K562 (cell line): ENCODE measurements at regions not wholly inside any gene's neighbourhood (a gene's known extent, or its start where the extent isn't known, plus 50 kb on each side); places are given as distances from the start of the nearest gene placed in this dataset.

ENCODE experiments used
- ATAC-seq: fragments of 200-7000 bp; cut with Tn5 transposase; 3 replicates; pipeline ENCODE4 v1.9.1; 2020; ENCODE audit warnings: moderate library complexity
- BruUV-seq: library from RNA; stranded (reverse); fragments of 400-500 nt; replicated peaks from 2 replicates; lab custom pipeline; 2021; lab: Mats Ljungman, UMichigan
- CTCF ChIA-PET: fragments of 300-600 bp; formaldehyde crosslinking; extraction: SDS; loops from one replicate; lab custom pipeline; 2021; ENCODE audit warnings: low intra/inter-chr PET ratio; lab: Yijun Ruan, JAX
- POLR2A ChIA-PET: fragments of 300-600, 350-650 bp; sonication (Branson Sonifier 250); formaldehyde crosslinking; extraction: SDS; loops from one replicate; lab custom pipeline; 2021; ENCODE audit warnings: antibody characterized with exemption, inconsistent platforms; lab: Yijun Ruan, JAX
- DNase-seq, 4 experiments: peaks; one replicate each; pipeline versions ENCODE4 v3.0.0 to v3.0.0-alpha.2; 2011 to 2018; ENCODE audit warnings: low spot score in 3 of 4, mixed read lengths in 3 of 4; ENCODE audit errors: extremely low read depth in 1 of 4
- FAIRE-seq: peaks from 2 replicates; lab custom pipeline; 2011; peaks lifted over from hg19 to GRCh38; lab: Jason Lieb, UNC
- H2AFZ ChIP-seq: 2 replicates; pipeline ENCODE4 v1.6.0; 2011; ENCODE audit warnings: low read depth, low read length, control low read depth, inconsistent platforms
- H3K27ac ChIP-seq: fragments of 200-600 bp; 3 replicates; pipeline ENCODE4 v1.8.0; 2011; ENCODE audit warnings: low read depth, mild to moderate bottlenecking, control low read depth, inconsistent platforms, low read length, moderate library complexity, mixed read lengths; ENCODE audit errors: extremely low read depth
- H3K27me3 ChIP-seq, 2 experiments: fragments of 300-600 bp in 1 of 2; 2 replicates in 1 of 2; 3 replicates in 1 of 2; pipeline versions ENCODE4 v1.6.0 to v1.8.0; 2011; ENCODE audit warnings: inconsistent platforms in 2 of 2, low read length in 2 of 2, mild to moderate bottlenecking in 1 of 2, mixed read lengths in 1 of 2, moderate library complexity in 1 of 2; ENCODE audit not compliant: control insufficient read depth in 2 of 2, insufficient read depth in 2 of 2
- H3K36me3 ChIP-seq: fragments of 300-600 bp; 3 replicates; pipeline ENCODE4 v1.8.0; 2011; ENCODE audit warnings: mild to moderate bottlenecking, low read length, inconsistent platforms; ENCODE audit not compliant: control insufficient read depth, insufficient read depth
- H3K4me1 ChIP-seq, 2 experiments: fragments of 200-600 bp in 1 of 2; replicated peaks in 1 of 2; 2 replicates in 1 of 2; 3 replicates in 1 of 2; pipeline versions ENCODE4 v1.5.1 to v1.8.0; 2011; ENCODE audit warnings: inconsistent platforms in 2 of 2, low read length in 2 of 2, mild to moderate bottlenecking in 1 of 2, mixed read lengths in 1 of 2, moderate library complexity in 1 of 2; ENCODE audit not compliant: control insufficient read depth in 2 of 2, insufficient read depth in 2 of 2
- H3K4me2 ChIP-seq: 2 replicates; pipeline ENCODE4 v1.6.1; 2011; ENCODE audit warnings: low read length, control low read depth, inconsistent platforms, mixed read lengths; ENCODE audit not compliant: insufficient read depth
- H3K4me3 ChIP-seq: fragments of 200-600 bp; sonication (generic), shearing (Covaris generic); 2 replicates; pipeline ENCODE4 v1.5.1; 2016; ENCODE audit warnings: control low read depth, inconsistent platforms
- H3K79me2 ChIP-seq: fragments of 200-600 bp; 3 replicates; pipeline ENCODE4 v1.8.0; 2011; ENCODE audit warnings: low read length, inconsistent platforms; ENCODE audit not compliant: control insufficient read depth, insufficient read depth
- H3K9ac ChIP-seq, 2 experiments: 2 replicates each; pipeline versions ENCODE4 v1.6.0 to v1.6.1; 2011; ENCODE audit warnings: low read depth in 2 of 2, low read length in 2 of 2, control low read depth in 1 of 2, inconsistent platforms in 1 of 2, mild to moderate bottlenecking in 1 of 2, mixed read lengths in 1 of 2; ENCODE audit not compliant: insufficient read depth in 1 of 2
- H3K9me1 ChIP-seq: one replicate; pipeline ENCODE4 v1.6.0; 2011; ENCODE audit warnings: inconsistent platforms, mild to moderate bottlenecking, low read length, moderate library complexity; ENCODE audit not compliant: control insufficient read depth, insufficient read depth
- H3K9me3 ChIP-seq: replicated peaks from 2 replicates; pipeline ENCODE4 v1.5.1; 2011; ENCODE audit warnings: low read depth, low read length, inconsistent platforms; ENCODE audit not compliant: control insufficient read depth, insufficient read depth
- H4K20me1 ChIP-seq: replicated peaks from 2 replicates; pipeline ENCODE4 v1.6.1; 2011; ENCODE audit warnings: low read length, inconsistent platforms, mixed read lengths; ENCODE audit not compliant: control insufficient read depth, insufficient read depth
- DPF2 ChIP-seq: fragments of 450-650 bp; IDR thresholded peaks from 2 replicates; pipeline ENCODE4 v1.6.1; 2016
- E2F6 ChIP-seq, 2 experiments: IDR thresholded peaks; 2 replicates each; pipeline ENCODE4 v1.6.1; 2011; ENCODE audit warnings: borderline replicate concordance in 1 of 2, control low read depth in 1 of 2, low read depth in 1 of 2, low read length in 1 of 2, mild to moderate bottlenecking in 1 of 2, mixed read lengths in 1 of 2, moderate library complexity in 1 of 2; ENCODE audit not compliant: insufficient read depth in 1 of 2, insufficient read length in 1 of 2, poor library complexity in 1 of 2, severe bottlenecking in 1 of 2; ENCODE audit errors: extremely low read depth in 1 of 2
- EGR1 ChIP-seq: fragments of 450-650 bp; conservative IDR thresholded peaks from 2 replicates; pipeline ENCODE4 v1.6.1; 2017; ENCODE audit warnings: mild to moderate bottlenecking
- KLF10 ChIP-seq: fragments of 250-450 bp; sonication (Bioruptor Pico); IDR thresholded peaks from 2 replicates; pipeline ENCODE4 v1.6.1; 2021; ENCODE audit warnings: matching md5 sums
- LCOR ChIP-seq: sonication (generic); formaldehyde crosslinking; IDR thresholded peaks from 2 replicates; pipeline ENCODE4 v1.8.0; 2022; ENCODE audit warnings: mild to moderate bottlenecking, missing genetic modification reagents
- NCOA1 ChIP-seq: fragments of 450-650 bp; IDR thresholded peaks from 2 replicates; pipeline ENCODE4 v1.6.1; 2016; ENCODE audit warnings: low read depth
- STAT5B ChIP-seq: fragments of 250-450 bp; sonication (Bioruptor Pico); IDR thresholded peaks from 2 replicates; pipeline ENCODE4 v1.8.0; 2021; ENCODE audit warnings: mild to moderate bottlenecking, inconsistent platforms
- TAF1 ChIP-seq: IDR thresholded peaks from 2 replicates; pipeline ENCODE4 v1.6.1; 2011; ENCODE audit warnings: mild to moderate bottlenecking, low read length, moderate library complexity; ENCODE audit not compliant: insufficient read depth, control insufficient read depth, severe bottlenecking; ENCODE audit errors: extremely low read depth
- YY1 ChIP-seq, 3 experiments: IDR thresholded peaks; 2 replicates each; pipeline ENCODE4 v1.6.1; 2011; ENCODE audit warnings: low read length in 2 of 3, mild to moderate bottlenecking in 2 of 3, moderate library complexity in 2 of 3, borderline replicate concordance in 1 of 3, control low read depth in 1 of 3, low read depth in 1 of 3; ENCODE audit not compliant: insufficient read depth in 3 of 3, insufficient replicate concordance in 2 of 3, control insufficient read depth in 1 of 3, insufficient read length in 1 of 3; ENCODE audit errors: extremely low read depth in 1 of 3
- WGBS: fragments of 100-300 bp; shearing (Covaris generic); methylation state at CpG from one replicate; pipeline ENCODE4 v1.1.6; 2016; ENCODE audit warnings: low coverage, mixed read lengths; ENCODE audit not compliant: insufficient coverage; ENCODE audit errors: missing lambda C conversion rate; 5-methylcytosine and 5-hydroxymethylcytosine counted together
- in situ Hi-C: fragments of 300-500 bp; cut with MboI; formaldehyde crosslinking; loops from 4 replicates; pipeline ENCODE4 v1.15.0; 2018; ENCODE audit warnings: inconsistent platforms, mixed read lengths
- intact Hi-C: fragments of 100-400 bp; cut with micrococcal nuclease; formaldehyde crosslinking; loops from 2 replicates; pipeline ENCODE4 v1.14.2; 2022
- TF ChIP-seq, protein P1 (sequence below): sonication (generic); formaldehyde crosslinking; IDR thresholded peaks from 2 replicates; pipeline ENCODE4 v1.8.1; 2023; ENCODE audit warnings: missing genetic modification reagents, mild to moderate bottlenecking, borderline replicate concordance
- TF ChIP-seq, protein P2 (sequence below), 2 experiments: IDR thresholded peaks; 2 replicates each; pipeline ENCODE4 v1.6.1; 2012; ENCODE audit warnings: improper control_type of control experiment in 2 of 2, low read depth in 2 of 2, low read length in 2 of 2, borderline replicate concordance in 1 of 2

GRCh38 chr1:90850181-90850897, 133.2 kb upstream of the BARHL2 start:
- Histone ChIP-seq H3K9me1 (no peaks in the 10 kb centered on the region), H3K4me2 (peak overlapping the region; percentile 90), H3K9me3 (no peaks in the 10 kb centered on the region), H3K9ac (peak overlapping the region; percentile 89 to 99), H3K27me3 (no peaks in the 10 kb centered on the region), H3K36me3 (peaks cover 2% of the 10 kb centered on the region; the same call in 1 of the 3 replicates), H4K20me1 (no peaks in the 10 kb centered on the region), H3K27ac (peak overlapping the region; percentile 90), H3K4me3 (peak overlapping the region; percentile 84), H2AFZ (peak overlapping the region; percentile 96), H3K4me1 (peaks cover 5 to 10% of the 10 kb centered on the region in 2 experiments; a peak in 3 of 5 replicates), H3K79me2 (peaks cover 40% of the 10 kb centered on the region)
- DNase-seq, result peak; percentile 31 to 74 (median 40)
- BruUV-seq, result no TSS peak
- CTCF ChIA-PET, result no interaction called here
- 1% methylated on average over 18 of the region's 19 CpGs for WGBS
- in situ Hi-C loops, result no loop called here
- intact Hi-C loops, result loop anchor here (2.0 kb wide), 1 partner anchor 130 kb away; no protein-coding TSS in a partner anchor
- POLR2A ChIA-PET, result interaction anchor here (0.6 to 1.1 kb wide), 5 partner anchors 13 to 168 kb away, joined by 3 to 5 read pairs (median 3); no protein-coding TSS in a partner anchor
- FAIRE-seq, result peak; percentile 75
- peak; percentile 64 for ATAC-seq
- no peak for TF ChIP-seq KLF10
- TF ChIP-seq DPF2, result no peak
- peak in 1 of 2 experiments; percentile 22 for TF ChIP-seq E2F6 (IDR thresholded peaks at IDR 0.05; ENCODE audit: borderline replicate concordance in 1 of 2, extremely low read depth in 1 of 2, insufficient read depth in 1 of 2, insufficient read length in 1 of 2, low read depth in 1 of 2, low read length in 1 of 2, poor library complexity in 1 of 2, severe bottlenecking in 1 of 2)
- peak; percentile 33 for TF ChIP-seq TAF1
- peak; percentile 74 for TF ChIP-seq EGR1
- no peak for TF ChIP-seq NCOA1
- TF ChIP-seq YY1 (IDR thresholded peaks at IDR 0.05; ENCODE audit: borderline replicate concordance in 1 of 3, control insufficient read depth in 1 of 3, extremely low read depth in 1 of 3, insufficient read depth in 3 of 3, insufficient read length in 1 of 3, insufficient replicate concordance in 2 of 3, low read depth in 1 of 3, low read length in 2 of 3), result peak in 1 of 3 experiments; percentile 62
- no peak for TF ChIP-seq STAT5B (CRISPR knock-in tag)
- TF ChIP-seq, protein P1, sequence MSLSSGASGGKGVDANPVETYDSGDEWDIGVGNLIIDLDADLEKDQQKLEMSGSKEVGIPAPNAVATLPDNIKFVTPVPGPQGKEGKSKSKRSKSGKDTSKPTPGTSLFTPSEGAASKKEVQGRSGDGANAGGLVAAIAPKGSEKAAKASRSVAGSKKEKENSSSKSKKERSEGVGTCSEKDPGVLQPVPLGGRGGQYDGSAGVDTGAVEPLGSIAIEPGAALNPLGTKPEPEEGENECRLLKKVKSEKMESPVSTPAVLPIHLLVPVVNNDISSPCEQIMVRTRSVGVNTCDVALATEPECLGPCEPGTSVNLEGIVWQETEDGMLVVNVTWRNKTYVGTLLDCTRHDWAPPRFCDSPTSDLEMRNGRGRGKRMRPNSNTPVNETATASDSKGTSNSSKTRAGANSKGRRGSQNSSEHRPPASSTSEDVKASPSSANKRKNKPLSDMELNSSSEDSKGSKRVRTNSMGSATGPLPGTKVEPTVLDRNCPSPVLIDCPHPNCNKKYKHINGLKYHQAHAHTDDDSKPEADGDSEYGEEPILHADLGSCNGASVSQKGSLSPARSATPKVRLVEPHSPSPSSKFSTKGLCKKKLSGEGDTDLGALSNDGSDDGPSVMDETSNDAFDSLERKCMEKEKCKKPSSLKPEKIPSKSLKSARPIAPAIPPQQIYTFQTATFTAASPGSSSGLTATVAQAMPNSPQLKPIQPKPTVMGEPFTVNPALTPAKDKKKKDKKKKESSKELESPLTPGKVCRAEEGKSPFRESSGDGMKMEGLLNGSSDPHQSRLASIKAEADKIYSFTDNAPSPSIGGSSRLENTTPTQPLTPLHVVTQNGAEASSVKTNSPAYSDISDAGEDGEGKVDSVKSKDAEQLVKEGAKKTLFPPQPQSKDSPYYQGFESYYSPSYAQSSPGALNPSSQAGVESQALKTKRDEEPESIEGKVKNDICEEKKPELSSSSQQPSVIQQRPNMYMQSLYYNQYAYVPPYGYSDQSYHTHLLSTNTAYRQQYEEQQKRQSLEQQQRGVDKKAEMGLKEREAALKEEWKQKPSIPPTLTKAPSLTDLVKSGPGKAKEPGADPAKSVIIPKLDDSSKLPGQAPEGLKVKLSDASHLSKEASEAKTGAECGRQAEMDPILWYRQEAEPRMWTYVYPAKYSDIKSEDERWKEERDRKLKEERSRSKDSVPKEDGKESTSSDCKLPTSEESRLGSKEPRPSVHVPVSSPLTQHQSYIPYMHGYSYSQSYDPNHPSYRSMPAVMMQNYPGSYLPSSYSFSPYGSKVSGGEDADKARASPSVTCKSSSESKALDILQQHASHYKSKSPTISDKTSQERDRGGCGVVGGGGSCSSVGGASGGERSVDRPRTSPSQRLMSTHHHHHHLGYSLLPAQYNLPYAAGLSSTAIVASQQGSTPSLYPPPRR (CRISPR knock-in tag), result 0 out of 2 replicates have a peak, but pooled peaks have one; percentile 42
- TF ChIP-seq, protein P2, sequence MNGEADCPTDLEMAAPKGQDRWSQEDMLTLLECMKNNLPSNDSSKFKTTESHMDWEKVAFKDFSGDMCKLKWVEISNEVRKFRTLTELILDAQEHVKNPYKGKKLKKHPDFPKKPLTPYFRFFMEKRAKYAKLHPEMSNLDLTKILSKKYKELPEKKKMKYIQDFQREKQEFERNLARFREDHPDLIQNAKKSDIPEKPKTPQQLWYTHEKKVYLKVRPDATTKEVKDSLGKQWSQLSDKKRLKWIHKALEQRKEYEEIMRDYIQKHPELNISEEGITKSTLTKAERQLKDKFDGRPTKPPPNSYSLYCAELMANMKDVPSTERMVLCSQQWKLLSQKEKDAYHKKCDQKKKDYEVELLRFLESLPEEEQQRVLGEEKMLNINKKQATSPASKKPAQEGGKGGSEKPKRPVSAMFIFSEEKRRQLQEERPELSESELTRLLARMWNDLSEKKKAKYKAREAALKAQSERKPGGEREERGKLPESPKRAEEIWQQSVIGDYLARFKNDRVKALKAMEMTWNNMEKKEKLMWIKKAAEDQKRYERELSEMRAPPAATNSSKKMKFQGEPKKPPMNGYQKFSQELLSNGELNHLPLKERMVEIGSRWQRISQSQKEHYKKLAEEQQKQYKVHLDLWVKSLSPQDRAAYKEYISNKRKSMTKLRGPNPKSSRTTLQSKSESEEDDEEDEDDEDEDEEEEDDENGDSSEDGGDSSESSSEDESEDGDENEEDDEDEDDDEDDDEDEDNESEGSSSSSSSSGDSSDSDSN (IDR thresholded peaks at IDR 0.05; ENCODE audit: borderline replicate concordance in 1 of 2, low read depth in 2 of 2, low read length in 2 of 2), result peak in 1 of 2 experiments; percentile 47; a peak in 1 of 4 replicates
- TF ChIP-seq LCOR (CRISPR knock-in tag), result 0 out of 2 replicates have a peak, but pooled peaks have one; percentile 23
